ENCODE measurements at regions not wholly inside any gene's neighbourhood (a gene's known extent, or its start where the extent isn't known, plus 50 kb on each side); places are given as distances from the start of the nearest gene placed in this dataset.

DNA sequence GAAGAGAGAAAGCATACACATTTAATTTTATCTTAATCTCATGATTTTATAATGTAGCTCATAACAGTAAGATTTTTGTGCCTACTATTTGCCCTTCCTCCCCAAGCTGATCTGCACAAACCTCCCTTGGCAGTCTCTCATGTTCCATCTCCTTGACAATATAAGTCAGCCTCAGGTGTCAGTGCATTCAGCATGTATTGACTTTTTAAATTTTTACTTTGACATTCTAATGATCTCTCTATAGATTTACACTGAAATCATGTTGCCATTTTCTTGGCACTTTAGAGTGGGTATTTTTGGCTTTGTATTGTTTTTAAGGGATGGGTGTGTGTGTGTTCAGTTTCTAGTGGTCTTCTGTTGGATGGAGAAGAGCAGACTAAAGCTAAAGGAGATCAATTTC is 505.3 kb upstream of the CPEB2 start:
- no peak for FAIRE-seq

DNA sequence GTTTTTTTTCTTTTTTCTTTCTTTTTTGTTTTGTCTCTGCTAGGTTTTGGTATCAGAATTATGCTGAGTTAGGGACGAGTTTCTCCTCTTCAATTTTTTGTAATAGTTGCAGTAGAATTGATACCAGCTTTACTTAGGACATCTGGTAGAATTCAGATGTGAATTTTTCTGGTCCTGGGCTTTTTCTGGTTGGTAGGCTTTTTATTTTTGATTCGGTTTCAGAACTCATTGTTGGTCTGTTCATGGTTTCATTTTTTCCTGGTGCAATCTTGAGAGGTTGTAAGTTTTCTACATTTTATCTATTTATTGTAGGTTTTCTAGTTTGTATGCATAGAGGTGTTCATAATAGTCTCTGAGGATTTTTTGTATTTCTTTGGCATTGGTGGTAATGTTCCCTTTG is 498.1 kb upstream of the CPEB2 start:
- no peak for FAIRE-seq

DNA sequence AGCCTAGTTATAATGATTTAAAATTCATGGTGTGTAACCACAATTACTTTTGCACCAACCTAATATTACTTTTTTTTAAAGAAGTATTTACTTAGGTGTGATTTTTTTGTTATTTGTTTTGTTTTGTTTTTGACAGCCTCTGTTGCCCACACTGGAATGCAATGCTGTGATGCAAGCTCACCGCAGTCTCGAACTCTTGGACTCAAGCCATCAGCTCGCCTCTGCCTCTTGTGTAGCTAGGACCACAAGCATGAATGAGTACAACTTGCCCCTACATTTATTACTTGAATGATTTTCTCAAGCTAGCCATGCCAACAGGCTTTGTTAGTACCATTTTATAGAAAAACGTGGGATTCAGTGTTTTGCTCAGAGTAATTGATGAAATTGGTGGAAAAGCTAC is 488.8 kb upstream of the CPEB2 start:
- no peak for FAIRE-seq

DNA sequence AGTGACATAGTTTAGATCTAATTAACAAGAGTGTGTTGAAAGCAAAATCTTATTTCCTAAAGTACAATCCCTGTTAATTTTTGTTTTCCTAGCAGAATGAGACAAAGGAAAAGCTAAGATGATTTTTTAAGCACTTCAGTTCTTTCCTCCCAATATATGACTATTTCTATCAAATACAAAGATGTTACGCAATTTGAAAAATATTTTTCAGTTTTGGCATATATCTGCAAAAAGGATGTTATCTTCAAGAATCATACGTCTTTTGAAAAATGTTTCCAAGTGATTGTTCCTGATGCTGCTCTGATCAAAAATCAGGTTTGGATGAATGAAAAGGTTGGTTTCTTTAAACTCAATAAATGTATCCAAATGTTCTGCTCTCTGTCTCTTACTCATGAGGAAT is 486.7 kb upstream of the CPEB2 start:
- no peak for FAIRE-seq

DNA sequence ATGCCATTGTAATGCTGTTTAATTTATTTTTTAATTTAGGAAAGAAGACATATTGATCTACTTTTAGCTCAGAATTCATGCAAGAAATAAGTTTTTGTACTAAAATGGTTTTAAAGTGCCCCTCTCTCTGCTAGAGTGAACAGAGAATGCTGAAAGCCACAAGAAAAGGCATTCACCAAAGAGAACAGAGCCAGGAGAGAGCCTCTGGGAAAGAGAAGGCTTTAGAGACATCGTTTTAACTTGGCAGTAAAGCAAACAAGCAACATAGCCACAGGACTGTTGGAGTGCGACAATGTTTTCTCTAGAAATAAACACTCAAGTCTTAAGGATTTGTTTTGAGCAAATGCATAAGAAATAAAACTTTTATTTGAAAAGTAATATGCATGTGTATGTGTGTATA is 484.1 kb upstream of the CPEB2 start:
- no peak for FAIRE-seq

DNA sequence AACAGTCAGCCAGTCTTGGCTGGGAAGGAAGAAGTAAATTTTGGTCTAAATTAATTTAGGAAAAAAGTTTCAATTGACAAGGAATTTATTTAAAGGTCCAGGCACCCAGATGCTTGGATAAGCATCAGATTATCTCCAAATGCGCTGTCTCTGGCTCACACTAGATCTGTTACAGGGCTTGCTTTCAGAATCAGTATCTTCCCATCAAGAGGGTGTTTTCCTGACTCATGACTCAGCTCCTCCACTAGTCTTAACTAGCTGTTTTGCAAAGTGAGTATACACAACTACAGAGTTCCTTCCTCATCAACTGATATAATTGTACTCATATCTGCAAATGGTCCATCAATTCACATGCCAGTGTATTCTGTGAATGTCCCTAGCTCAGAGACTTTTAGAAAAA is 482.1 kb upstream of the CPEB2 start:
- FAIRE-seq = no peak

DNA sequence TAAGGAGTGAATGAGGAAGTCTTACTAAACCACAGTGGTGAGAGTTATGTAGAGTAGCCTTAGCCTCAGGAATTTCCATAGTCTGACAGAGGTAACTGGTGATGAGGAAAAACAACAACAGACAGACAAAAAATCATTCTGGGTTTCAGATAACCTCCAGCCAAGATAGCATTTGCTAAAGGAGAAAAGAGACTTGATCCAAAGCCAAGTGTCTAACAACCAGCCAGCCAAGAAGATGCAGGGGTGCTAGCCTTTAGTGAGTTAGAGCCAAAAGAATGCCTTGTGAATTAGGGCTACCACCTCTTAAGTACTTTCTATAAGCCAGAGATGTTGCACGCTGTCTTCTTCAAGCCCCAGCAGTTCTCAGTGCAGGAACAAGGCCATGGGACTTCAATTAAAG is 478.0 kb upstream of the CPEB2 start:
- FAIRE-seq = no peak

DNA sequence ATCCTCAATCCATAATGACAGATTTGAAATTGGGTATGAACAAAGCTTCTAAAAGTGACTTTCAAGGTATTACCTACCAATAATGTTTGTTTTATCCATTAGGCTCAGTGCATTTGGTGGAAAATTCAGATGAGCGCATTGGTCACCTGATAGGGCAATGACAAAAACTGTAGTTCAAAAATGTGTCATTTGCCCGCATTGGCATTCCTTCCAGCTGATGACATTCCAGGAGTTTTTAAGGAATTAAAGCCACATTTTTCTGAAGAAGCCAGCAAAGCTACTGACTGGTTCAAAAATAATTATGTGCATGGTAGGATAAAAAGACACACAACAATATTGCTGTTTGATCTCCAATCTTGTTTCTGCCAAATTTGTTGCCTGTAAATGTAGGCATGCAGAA is 473.4 kb upstream of the CPEB2 start:
- no peak for FAIRE-seq

DNA sequence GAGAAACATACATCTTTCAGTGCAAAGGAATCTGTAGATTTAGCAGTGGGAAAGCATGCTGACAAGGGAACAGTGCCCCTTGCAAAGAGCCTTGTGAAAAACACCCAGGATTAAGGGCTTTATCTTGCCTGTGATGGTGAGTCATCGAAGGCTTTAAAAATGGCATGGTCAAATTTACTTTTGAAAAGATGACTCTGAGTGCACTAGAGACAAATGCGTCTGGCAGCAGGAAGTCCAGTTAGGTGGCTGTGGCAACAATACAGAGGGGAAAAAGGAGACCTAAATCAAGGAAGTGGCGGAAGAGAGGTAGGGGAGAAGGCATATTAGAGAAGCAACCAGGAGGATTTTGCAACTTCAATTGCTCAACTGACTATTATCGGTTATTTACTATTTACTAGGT is 472.6 kb upstream of the CPEB2 start:
- FAIRE-seq = no peak

DNA sequence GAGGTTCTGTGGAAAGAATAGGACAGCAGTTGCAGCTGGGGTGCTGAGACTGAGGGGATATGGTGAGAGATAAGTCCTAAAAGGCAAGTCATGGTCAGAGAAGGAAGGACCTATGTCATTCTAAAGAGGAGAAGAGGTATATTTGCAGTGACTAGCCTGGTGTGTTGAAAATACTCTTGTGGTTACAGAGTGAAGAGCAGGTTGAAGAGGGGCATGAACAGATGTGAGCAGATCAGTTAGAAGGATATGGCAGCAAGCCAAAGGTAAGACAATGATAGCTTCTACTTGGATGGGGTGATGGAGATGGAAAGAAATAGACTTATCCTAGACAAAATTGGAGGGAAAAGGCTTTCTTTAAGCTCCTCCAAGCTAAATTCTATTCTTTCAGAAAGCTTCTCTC is 469.8 kb upstream of the CPEB2 start:
- FAIRE-seq = no peak

DNA sequence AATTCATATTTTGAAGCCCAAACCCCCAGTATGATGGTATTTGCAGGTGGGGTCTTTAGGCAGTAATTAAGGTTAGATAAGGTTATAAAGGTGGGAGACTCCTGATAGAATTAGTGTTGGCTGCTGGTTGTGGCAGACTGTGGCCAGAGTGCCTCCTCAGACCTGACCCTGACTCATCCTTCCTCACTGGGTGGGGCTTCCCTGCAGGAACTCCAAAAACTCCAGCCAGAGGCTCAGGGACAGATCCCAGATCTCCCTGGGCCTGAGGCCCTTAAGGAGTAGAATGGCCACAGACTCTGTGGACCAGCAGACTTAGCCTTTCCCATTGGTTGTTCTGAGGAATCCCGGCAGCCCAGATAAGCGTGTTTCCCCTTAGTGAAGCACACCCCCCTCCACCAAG is 463.0 kb upstream of the CPEB2 start:
- no peak for FAIRE-seq

DNA sequence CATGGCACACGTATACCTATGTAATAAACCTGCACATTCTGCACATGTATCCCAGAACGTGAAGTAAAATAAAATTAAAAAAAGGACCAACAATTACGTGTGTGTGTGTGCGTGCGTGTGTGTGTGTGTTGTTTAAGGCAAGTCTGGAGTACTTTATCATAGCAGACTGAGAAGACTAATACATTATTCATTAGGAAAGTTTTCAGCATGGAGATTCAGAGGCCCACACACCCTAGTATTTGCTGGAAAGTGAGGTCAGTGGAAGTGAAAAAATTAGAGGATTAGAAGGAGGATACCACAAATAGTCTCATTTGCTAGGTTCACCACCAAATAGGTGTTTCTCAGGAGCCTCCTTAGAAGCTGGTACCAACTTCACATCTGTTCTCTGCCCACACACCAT is 457.1 kb upstream of the CPEB2 start:
- FAIRE-seq = no peak

DNA sequence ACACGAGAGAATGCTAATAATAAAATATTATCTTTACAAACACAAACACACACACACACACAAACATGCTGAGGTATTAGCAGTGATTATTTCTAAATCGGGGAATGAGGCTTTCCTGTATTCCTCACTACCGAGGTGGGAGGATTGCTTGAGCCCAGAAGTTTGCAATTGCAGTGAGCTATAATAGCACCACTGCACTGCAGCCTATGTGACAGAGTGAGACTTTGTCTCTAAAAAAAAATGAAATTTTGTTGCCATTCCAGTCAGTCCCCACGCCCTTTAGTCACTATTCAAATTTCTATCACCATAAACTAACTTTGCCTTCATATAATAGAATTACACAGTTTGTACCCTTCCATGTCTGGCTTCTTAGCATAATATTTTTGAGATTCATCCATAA is 456.5 kb upstream of the CPEB2 start:
- FAIRE-seq = no peak

DNA sequence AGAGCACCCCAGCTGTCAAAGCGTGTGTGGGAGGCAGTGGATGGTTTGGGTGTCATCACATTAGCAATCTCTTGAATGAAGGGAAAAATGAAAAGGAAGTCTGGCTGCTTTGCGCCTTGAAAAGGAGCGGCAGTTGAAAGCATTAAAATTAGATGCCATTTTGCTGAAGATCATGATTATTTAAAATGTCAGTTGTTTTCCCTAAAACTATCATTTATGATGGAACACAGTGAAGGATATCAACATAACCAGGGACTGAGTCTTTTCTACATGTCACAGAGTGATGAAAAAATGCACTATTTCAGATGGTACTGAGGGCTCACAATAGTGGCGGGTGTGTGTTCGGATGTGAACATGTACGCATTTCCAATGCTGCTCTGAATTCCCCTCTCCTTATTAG is 450.2 kb upstream of the CPEB2 start:
- no peak for FAIRE-seq

DNA sequence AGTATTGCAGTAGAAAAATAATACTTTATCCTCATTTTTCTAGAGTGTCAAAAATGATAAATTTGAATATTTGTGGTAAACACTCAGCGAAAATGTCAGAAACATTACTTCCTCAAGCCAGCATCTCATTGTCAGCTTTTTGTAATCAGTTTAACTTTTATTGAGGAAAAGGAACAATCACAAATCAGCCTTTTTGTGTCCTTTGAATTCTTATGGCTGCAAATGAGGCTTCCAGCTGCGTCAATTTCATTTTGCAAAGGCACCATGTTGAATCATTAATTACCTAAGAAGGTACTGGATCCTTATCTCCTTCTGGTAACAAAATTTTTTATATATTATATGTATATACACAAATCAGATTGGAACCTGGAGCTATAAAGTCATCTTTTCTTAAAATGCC is 442.6 kb upstream of the CPEB2 start:
- FAIRE-seq = no peak

DNA sequence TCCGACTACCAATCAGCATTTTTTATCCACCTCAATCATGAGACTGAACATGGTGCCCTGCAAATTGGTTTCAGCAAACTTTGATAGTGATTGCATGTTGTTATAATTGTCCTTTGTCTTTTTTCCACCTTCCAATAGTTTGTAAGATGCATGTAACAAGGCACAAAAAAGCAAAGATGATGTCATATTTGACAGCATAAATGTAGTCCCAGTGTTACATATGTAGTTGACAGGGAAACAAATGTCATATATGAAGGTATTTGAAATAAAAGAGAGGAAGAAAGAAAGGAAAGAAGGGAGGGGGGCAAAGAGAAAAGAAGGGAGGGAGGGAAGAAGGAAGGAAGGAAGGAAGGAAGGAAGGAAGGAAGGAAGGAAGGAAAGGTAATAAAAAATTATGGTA is 441.7 kb upstream of the CPEB2 start:
- FAIRE-seq = no peak

DNA sequence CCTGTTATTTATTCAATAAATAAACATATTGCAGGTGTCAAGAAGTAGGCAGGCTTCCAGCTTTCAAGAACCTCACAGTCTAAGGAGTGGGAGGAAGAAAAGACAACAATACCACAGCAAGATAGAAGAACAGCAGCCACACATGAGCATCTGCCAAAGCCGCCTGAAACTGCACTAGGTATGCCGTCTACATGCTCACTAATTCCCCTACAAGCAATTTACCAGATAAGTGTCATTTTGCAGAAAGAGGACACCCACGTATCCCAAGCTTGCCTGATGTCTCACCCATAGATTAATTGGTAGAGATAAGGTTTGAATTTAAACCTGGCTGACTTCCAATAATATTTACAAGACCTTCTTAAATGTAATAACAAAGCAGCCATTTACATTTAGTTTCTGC is 439.4 kb upstream of the CPEB2 start:
- FAIRE-seq = no peak

DNA sequence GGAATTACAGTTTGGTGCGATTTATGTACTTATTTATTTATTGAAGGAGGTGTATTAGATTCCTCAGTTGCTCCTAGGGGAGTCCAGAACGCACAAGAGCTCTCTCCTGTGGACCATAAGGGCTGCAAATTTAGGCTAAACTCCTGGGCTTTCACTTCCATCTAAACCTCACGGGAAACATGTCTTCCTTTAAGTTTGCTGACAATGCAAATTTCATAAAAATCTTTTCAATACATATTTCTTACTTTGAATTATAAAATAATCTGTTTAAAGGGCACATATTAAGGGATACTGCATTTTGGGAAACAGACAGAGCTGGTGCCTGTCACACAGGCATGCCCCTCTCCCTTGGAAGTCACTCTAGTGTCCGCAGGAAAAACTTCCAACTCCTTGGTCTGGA is 438.0 kb upstream of the CPEB2 start:
- no peak for FAIRE-seq

DNA sequence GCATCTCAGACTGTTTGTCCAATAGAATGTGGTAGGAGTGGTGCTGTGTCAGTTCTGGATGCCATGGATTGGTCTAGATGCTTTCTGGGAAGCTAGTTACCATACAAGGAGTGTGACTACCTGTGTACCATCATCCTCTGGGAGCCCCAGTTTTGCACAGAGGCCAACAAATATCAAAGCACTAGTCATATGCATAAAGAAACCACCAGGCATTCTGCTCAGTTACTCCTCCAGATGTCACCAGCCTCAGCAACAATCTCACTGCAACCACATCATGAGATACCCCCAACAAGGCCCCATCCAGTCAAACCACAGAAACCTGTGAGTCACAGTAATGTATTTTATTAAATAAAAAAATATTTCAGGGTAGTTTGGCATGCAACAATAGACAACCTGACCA is 435.8 kb upstream of the CPEB2 start:
- FAIRE-seq = no peak

DNA sequence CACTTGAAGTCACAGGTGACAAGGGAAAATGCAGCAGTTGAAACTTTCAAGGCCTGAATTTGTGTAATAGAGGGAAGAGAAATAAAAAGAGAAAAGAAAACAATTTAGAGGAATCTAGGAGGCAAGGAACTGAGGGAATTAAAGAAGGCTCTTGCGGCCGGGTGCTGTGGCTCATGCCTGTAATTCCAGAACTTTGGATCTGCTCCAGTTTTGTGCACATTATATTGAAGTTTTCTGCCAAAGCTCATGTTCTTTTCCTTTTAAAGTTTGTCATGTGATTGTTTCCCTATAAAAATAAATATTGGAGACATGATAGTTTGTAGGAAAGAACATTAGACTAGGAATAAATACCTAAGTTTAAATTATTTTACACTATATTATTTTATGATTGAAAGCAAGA is 433.9 kb upstream of the CPEB2 start:
- FAIRE-seq = no peak

DNA sequence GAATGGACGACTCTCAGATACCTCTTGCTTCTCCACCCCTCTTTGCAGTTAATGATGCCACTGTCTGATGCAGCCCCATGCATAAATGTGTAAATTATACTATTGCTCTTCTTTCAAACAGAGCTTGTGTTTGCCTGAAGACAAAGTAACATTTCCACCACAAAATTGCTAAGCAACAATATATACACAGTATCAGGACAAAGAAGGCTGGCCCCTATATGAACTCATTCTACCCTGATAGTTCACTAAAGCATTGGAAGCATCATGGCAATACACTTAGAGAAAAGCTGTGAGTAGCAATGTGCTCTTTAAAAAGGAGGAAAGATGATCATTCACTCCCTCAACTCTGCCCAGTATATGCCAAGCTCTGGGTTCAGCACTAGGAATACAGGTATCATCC is 427.0 kb upstream of the CPEB2 start:
- no peak for FAIRE-seq

DNA sequence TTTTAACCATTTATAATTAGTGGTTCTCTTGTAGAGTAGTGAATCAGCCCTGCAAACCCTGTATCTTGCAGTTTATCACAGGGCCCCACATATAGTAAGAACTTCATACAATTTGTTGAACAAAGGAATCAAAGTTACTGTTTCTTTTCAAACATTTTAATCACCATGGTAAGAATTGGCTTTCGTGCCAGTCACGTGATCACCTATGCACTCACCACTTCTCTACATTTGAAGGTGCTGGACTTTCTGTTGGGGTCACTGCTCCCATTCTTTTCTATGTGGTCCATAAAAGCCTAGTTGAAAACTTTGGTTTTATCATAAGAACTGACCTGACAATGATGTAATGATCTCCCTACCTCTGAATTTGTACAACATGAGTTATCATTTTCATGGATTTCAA is 426.4 kb upstream of the CPEB2 start:
- no peak for FAIRE-seq

DNA sequence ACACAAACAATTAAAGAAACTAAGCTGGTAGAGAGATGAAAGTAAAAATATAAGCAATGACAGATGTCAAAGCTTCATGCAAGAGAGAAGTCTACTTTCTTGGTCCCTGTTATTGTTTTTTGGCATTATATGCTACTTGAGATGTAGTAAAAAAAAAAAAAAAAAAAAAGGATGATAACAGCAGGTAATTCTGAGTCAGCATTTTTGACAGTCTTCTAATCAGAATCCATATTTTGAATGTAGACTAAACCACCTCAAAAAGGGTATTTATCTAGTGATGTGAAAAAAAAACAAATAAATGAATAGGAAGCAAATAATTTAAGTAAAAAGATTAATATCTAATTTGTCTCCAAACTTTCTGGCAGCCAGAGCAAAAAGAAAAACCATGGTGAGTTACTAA is 422.2 kb upstream of the CPEB2 start:
- no peak for FAIRE-seq

DNA sequence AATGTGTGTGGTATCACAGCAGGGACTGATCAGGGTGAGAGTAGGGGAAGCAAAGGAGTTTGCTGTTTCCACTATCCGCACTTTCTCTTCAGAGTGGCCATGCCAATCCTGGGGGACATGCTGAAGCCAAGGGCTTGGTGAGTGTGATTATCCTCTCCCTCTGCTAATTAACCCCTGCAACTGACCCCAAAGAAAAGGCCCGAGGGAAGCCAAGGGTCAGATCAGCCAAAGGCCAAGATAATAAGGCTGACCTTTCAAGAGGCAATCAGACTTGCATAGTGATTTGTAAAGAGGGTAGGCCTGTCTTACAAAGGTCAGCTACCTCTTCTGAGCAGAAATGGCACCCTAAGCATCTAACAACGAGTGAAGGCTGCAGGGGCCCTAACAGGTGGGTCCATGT is 420.5 kb upstream of the CPEB2 start:
- no peak for FAIRE-seq

DNA sequence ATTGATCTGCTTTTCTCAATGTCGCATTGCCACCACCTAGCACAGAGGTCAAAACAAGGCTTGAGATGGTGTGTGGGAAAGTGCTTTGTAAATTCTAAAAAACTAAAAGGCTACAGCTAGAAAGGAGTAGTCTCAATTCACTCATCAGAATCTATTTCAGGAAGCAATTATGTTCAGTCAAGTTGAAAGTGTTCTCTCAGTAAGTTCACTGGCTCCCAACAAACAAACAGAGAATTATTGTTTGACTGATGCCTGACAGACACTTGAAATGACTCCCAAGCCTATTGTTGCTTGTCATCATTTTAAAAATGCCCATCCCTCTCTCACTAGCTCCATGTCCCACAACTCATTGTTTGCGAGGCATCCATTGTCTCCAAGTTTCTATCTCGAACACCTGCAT is 419.6 kb upstream of the CPEB2 start:
- FAIRE-seq = no peak

DNA sequence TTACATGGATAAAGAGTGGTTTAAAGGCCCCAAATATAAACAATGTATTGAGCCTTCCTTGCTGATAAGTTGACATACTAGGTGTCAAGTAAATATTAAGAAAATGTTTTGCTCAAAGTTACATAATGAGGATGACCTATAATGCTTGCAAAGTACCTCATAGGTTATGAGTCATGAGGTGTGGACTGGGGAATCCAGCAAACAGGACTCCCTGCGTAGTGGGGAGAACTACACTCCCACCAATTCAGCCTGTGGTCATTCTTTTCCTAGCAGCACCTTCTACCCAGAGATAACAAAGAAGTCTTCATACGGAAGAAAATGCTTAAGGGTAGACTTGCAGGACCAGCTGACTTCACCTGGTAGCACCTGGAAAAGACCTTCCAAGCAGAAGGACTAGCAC is 418.9 kb upstream of the CPEB2 start:
- no peak for FAIRE-seq

Measured in colon (tissue), 2 donors.